HL-60 (cell line): ENCODE measurements at regions not wholly inside any gene's neighbourhood (a gene's known extent, or its start where the extent isn't known, plus 50 kb on each side); places are given as distances from the start of the nearest gene placed in this dataset.

Source experiments
- CTCF ChIP-seq: IDR thresholded peaks from one replicate; pipeline ENCODE4 v1.5.1; 2011; ENCODE audit warnings: low read length, control low read depth, inconsistent platforms; ENCODE audit not compliant: insufficient read depth
- POLR2AphosphoS5 ChIP-seq: IDR thresholded peaks from 2 replicates; pipeline ENCODE4 v1.6.1; 2012; ENCODE audit warnings: low read depth
- REST ChIP-seq: IDR thresholded peaks from 2 replicates; pipeline ENCODE4 v1.6.1; 2012; ENCODE audit warnings: low read depth; ENCODE audit not compliant: insufficient replicate concordance

- TF ChIP-seq CTCF (no peak), REST (no peak), POLR2AphosphoS5 (no peak)
Observed at GRCh38 chr6:170075659-170076223, 215.1 kb downstream of the DLL1 start.
